SK-N-SH (cell line): ENCODE measurements at regions not wholly inside any gene's neighbourhood (a gene's known extent, or its start where the extent isn't known, plus 50 kb on each side); places are given as distances from the start of the nearest gene placed in this dataset.

ENCODE experiments used
- CTCF ChIA-PET: fragments of 300-600, 350-600 bp; formaldehyde crosslinking; extraction: SDS; loops from one replicate; lab custom pipeline; 2021; lab: Yijun Ruan, JAX
- POLR2A ChIA-PET: fragments of 350-600 bp; sonication (Branson Sonifier 250); formaldehyde crosslinking; extraction: SDS; loops from one replicate; lab custom pipeline; 2020; ENCODE audit warnings: antibody characterized with exemption, inconsistent platforms; lab: Yijun Ruan, JAX
- DNase-seq: peaks from one replicate; pipeline ENCODE4 v3.0.0; 2012
- H2AFZ ChIP-seq: fragments of 200-600 bp; sonication (generic); 2 replicates; pipeline ENCODE4 v1.8.1; 2016; ENCODE audit warnings: antibody characterized with exemption, mild to moderate bottlenecking, low read depth
- H3F3A ChIP-seq: fragments of 200-600 bp; sonication (generic); replicated peaks from 2 replicates; pipeline ENCODE3; 2016; ENCODE audit warnings: antibody characterized with exemption, mild to moderate bottlenecking; ENCODE audit not compliant: insufficient read depth
- H3K27ac ChIP-seq, 2 experiments: fragments of 200-500 bp in 1 of 2; fragments of 200-600 bp in 1 of 2; sonication (Bioruptor generic) in 1 of 2; sonication (generic), shearing (Covaris generic) in 1 of 2; 2 replicates each; pipeline versions ENCODE4 v1.5.1 to v1.6.1; 2014 to 2016; ENCODE audit warnings: low read depth in 2 of 2, inconsistent platforms in 1 of 2, low read length in 1 of 2, mild to moderate bottlenecking in 1 of 2, mixed read lengths in 1 of 2
- H3K27me3 ChIP-seq: fragments of 200-600 bp; sonication (generic), shearing (Covaris generic); 2 replicates; pipeline ENCODE4 v1.6.1; 2016; ENCODE audit warnings: mixed run types; ENCODE audit not compliant: insufficient read depth
- H3K36me3 ChIP-seq, 2 experiments: fragments of 200-500 bp in 1 of 2; fragments of 200-600 bp in 1 of 2; sonication (Bioruptor generic) in 1 of 2; sonication (generic) in 1 of 2; replicated peaks in 1 of 2; 2 replicates each; pipeline versions ENCODE3 to v1.5.1; 2014 to 2016; ENCODE audit warnings: low read length in 1 of 2, mild to moderate bottlenecking in 1 of 2; ENCODE audit not compliant: insufficient read depth in 2 of 2, control insufficient read depth in 1 of 2
- H3K4me1 ChIP-seq, 2 experiments: fragments of 200-500 bp in 1 of 2; fragments of 200-600 bp in 1 of 2; sonication (Bioruptor generic) in 1 of 2; sonication (generic), shearing (Covaris generic) in 1 of 2; 2 replicates each; pipeline versions ENCODE4 v1.5.1 to v1.6.1; 2014 to 2016; ENCODE audit warnings: low read depth in 1 of 2, low read length in 1 of 2, mixed run types in 1 of 2; ENCODE audit not compliant: insufficient read depth in 2 of 2, control insufficient read depth in 1 of 2
- H3K4me2 ChIP-seq: fragments of 200-600 bp; sonication (generic), shearing (Covaris generic); 2 replicates; pipeline ENCODE4 v1.6.1; 2017; ENCODE audit warnings: mixed run types
- H3K4me3 ChIP-seq, 2 experiments: fragments of 200-500 bp in 1 of 2; fragments of 200-600 bp in 1 of 2; sonication (Bioruptor generic) in 1 of 2; sonication (generic), shearing (Covaris generic) in 1 of 2; 2 replicates each; pipeline versions ENCODE4 v1.5.1 to v1.8.1; 2014 to 2016; ENCODE audit warnings: low read depth in 2 of 2, inconsistent platforms in 1 of 2, low read length in 1 of 2, mild to moderate bottlenecking in 1 of 2, mixed read lengths in 1 of 2, moderate library complexity in 1 of 2
- H3K79me2 ChIP-seq: fragments of 200-600 bp; sonication (generic); 2 replicates; pipeline ENCODE4 v1.8.1; 2017; ENCODE audit warnings: mild to moderate bottlenecking; ENCODE audit not compliant: insufficient read depth
- H3K9ac ChIP-seq: fragments of 200-600 bp; sonication (generic); 2 replicates; pipeline ENCODE4 v1.6.1; 2017; ENCODE audit warnings: mixed run types
- H3K9me2 ChIP-seq: fragments of 200-600 bp; sonication (generic); 2 replicates; pipeline ENCODE4 v1.6.1; 2017; ENCODE audit warnings: mixed run types
- H3K9me3 ChIP-seq: fragments of 200-600 bp; sonication (generic); 2 replicates; pipeline ENCODE4 v1.6.1; 2017; ENCODE audit warnings: mixed run types, mild to moderate bottlenecking, moderate library complexity
- H4K20me1 ChIP-seq: fragments of 200-600 bp; sonication (generic); 2 replicates; pipeline ENCODE4 v1.6.1; 2017; ENCODE audit warnings: mild to moderate bottlenecking, mixed run types; ENCODE audit not compliant: insufficient read depth
- CTCF ChIP-seq: fragments of 200-600 bp; sonication (generic); IDR thresholded peaks from 2 replicates; pipeline ENCODE4 v1.6.1; 2017; ENCODE audit warnings: antibody characterized with exemption, mild to moderate bottlenecking, moderate library complexity
- FOXM1 ChIP-seq: IDR thresholded peaks from 2 replicates; pipeline ENCODE4 v1.4.0; 2012; ENCODE audit warnings: low read depth, mild to moderate bottlenecking
- GABPA ChIP-seq: IDR thresholded peaks from 2 replicates; pipeline ENCODE4 v1.4.0; 2012; ENCODE audit warnings: low read depth, mild to moderate bottlenecking
- GATA2 ChIP-seq: sonication (generic); formaldehyde crosslinking; IDR thresholded peaks from 2 replicates; pipeline ENCODE4 v1.5.0; 2020; ENCODE audit warnings: mild to moderate bottlenecking, missing genetic modification reagents
- IRF3 ChIP-seq: fragments of 150-350 bp; IDR thresholded peaks from 2 replicates; pipeline ENCODE4 v1.6.1; 2016; ENCODE audit warnings: mild to moderate bottlenecking, low read depth, low read length
- MAX ChIP-seq: IDR thresholded peaks from 2 replicates; pipeline ENCODE4 v1.4.0; 2012; ENCODE audit warnings: low read depth
- NFIC ChIP-seq: IDR thresholded peaks from 2 replicates; pipeline ENCODE4 v1.4.0; 2012; ENCODE audit warnings: borderline replicate concordance
- RAD21 ChIP-seq: IDR thresholded peaks from 2 replicates; pipeline ENCODE4 v1.6.1; 2012; ENCODE audit warnings: mild to moderate bottlenecking, low read length
- REST ChIP-seq: IDR thresholded peaks from 2 replicates; pipeline ENCODE4 v1.6.1; 2012; ENCODE audit warnings: mild to moderate bottlenecking, low read depth, low read length, moderate library complexity
- SIN3A ChIP-seq: IDR thresholded peaks from 2 replicates; pipeline ENCODE4 v1.6.1; 2012; ENCODE audit warnings: low read depth, mild to moderate bottlenecking, low read length, moderate library complexity, borderline replicate concordance
- TCF12 ChIP-seq: IDR thresholded peaks from 2 replicates; pipeline ENCODE4 v1.4.0; 2012
- USF2 ChIP-seq: fragments of 150-350 bp; IDR thresholded peaks from 2 replicates; pipeline ENCODE4 v1.6.1; 2017; ENCODE audit warnings: antibody characterized with exemption, low read length, low read depth, borderline replicate concordance
- YY1 ChIP-seq: IDR thresholded peaks from 2 replicates; pipeline ENCODE4 v1.4.0; 2012; ENCODE audit warnings: low read depth, mild to moderate bottlenecking
- WGBS: methylation state at CpG from one replicate; pipeline ENCODE4 v1.1.6; 2017; ENCODE audit warnings: low lambda C conversion rate; 5-methylcytosine and 5-hydroxymethylcytosine counted together
- TF ChIP-seq, protein P1 (sequence below): IDR thresholded peaks from 2 replicates; pipeline ENCODE4 v1.4.0; 2012; ENCODE audit warnings: low read depth, borderline replicate concordance
- TF ChIP-seq, protein P2 (sequence below): IDR thresholded peaks from 2 replicates; pipeline ENCODE4 v1.4.0; 2012; ENCODE audit warnings: low read depth, borderline replicate concordance

DNA sequence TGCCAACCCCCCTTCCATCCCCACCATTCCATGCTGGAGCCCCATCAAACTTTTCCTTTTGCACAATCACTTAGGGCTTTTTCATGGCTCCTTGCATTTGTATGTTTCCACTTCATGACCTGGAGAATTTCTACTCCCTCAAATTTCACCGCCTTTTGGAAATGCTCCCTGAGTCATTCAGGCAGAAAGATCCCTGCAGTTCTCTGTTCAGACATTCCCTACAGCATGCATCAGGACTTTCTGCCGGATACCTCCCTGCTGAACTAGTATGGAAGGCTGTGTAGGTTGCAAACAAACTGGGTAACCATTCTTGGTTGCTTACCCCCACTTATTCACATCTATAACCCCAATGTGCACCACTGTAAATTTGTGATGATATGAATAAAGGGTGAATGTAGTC lies 389.6 kb upstream of the CELF4 start (continued):
- TF ChIP-seq YY1, result no peak
- no peak for TF ChIP-seq CTCF
- TF ChIP-seq RAD21, result no peak
- TF ChIP-seq SIN3A, result no peak
- TF ChIP-seq TCF12, result no peak

DNA sequence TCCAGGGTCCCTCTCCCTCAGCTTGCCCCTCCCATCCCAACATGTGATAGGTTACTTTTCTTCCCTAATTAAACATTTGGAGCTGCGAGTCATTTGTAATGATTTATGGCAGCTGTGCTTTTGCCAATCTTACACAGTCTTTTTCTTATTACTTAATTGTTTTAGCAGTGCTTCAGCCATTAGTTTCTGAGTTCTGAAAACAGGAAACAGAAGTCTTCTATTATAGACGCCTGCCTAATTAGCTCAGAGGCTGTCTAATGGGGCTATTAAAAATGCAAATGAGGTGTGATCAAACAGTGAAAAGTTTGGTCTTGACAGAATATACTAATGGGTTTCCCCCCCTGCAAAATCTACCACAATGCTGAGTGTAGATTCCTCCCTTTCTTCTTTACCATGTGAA lies 388.3 kb upstream of the CELF4 start:
- Histone ChIP-seq H3K9me2 (no peaks in the 10 kb centered on the region), H3K36me3 (no peaks in the 10 kb centered on the region), H3K4me2 (no peak overlapping the region), H3K9ac (no peak overlapping the region), H3K27me3 (no peaks in the 10 kb centered on the region), H4K20me1 (no peaks in the 10 kb centered on the region), H3F3A (no peaks in the 10 kb centered on the region), H2AFZ (no peak overlapping the region), H3K27ac (no peak overlapping the region), H3K4me3 (no peak overlapping the region), H3K9me3 (no peaks in the 10 kb centered on the region), H3K79me2 (no peaks in the 10 kb centered on the region), H3K4me1 (no peaks in the 10 kb centered on the region)
- no peak for DNase-seq
- ChIA-PET CTCF (no interaction called here), POLR2A (no interaction called here)
- 9% methylated on average over 2 of the region's 2 CpGs for WGBS
- TF ChIP-seq NFIC (no peak), SIN3A (no peak), IRF3 (no peak), RAD21 (no peak), MAX (no peak), REST (no peak), FOXM1 (no peak), USF2 (no peak), GABPA (no peak), GATA2 (no peak)
- TF ChIP-seq, protein P1, sequence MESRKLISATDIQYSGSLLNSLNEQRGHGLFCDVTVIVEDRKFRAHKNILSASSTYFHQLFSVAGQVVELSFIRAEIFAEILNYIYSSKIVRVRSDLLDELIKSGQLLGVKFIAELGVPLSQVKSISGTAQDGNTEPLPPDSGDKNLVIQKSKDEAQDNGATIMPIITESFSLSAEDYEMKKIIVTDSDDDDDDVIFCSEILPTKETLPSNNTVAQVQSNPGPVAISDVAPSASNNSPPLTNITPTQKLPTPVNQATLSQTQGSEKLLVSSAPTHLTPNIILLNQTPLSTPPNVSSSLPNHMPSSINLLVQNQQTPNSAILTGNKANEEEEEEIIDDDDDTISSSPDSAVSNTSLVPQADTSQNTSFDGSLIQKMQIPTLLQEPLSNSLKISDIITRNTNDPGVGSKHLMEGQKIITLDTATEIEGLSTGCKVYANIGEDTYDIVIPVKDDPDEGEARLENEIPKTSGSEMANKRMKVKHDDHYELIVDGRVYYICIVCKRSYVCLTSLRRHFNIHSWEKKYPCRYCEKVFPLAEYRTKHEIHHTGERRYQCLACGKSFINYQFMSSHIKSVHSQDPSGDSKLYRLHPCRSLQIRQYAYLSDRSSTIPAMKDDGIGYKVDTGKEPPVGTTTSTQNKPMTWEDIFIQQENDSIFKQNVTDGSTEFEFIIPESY, result no peak
- TF ChIP-seq, protein P2, sequence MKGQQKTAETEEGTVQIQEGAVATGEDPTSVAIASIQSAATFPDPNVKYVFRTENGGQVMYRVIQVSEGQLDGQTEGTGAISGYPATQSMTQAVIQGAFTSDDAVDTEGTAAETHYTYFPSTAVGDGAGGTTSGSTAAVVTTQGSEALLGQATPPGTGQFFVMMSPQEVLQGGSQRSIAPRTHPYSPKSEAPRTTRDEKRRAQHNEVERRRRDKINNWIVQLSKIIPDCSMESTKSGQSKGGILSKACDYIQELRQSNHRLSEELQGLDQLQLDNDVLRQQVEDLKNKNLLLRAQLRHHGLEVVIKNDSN, result no peak
